ENCODE measurements at regions not wholly inside any gene's neighbourhood (a gene's known extent, or its start where the extent isn't known, plus 50 kb on each side); places are given as distances from the start of the nearest gene placed in this dataset.

DNA sequence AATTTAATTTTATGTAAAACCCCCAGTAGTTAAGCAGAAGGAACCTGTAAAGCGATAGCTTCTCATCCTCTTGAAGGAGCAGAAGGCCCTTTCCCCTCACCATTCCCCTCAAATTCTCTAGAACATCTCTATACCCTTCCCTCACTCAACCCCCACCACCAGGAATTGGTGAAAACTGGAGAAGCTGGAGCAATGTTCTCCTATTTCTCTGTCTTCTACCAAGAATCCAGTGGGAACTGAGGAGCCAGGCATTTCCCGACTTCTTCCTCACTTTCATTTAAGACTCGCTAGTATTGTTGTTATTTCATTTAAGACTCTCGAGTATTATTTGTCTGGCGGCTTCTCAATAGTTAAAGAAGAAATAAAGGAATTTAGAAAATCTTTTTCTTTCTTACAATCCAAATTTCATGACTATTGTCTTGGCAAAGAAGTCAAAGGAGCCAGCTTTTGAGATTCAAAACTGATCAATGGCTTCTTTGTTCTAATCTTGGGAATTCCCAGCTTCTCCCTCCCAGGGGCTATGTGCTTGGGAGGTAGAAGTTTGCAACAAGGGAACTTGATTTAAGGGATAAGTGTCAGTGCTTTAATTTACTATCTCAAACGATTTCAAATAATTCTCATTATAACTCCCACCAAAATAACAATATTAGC, 253.3 kb upstream of the ADGRL2 start:
- no peaks in the 10 kb centered on the region for H3K36me3 ChIP-seq (ENCODE audit: control insufficient read depth, insufficient read depth, low read length)
- no peak overlapping the region for H3K4me3 ChIP-seq (ENCODE audit: low read depth, low read length)
- no peak overlapping the region for H3K4me3 Mint-ChIP-seq
- H3K27me3 ChIP-seq (ENCODE audit: control insufficient read depth, insufficient read depth, low read length) = no peaks in the 10 kb centered on the region
- no peak for ATAC-seq (ENCODE audit: low read depth in 2 of 2)
- no peak overlapping the region for H3K27ac ChIP-seq (ENCODE audit: insufficient read depth, low read length, poor library complexity, severe bottlenecking)
- H3K4me1 Mint-ChIP-seq = no peaks in the 10 kb centered on the region
- no peaks in the 10 kb centered on the region for H3K4me1 ChIP-seq (ENCODE audit: control insufficient read depth, insufficient read depth, low read length, poor library complexity, severe bottlenecking)
- H3K27ac Mint-ChIP-seq = peak overlapping the region in 1 of 3 donors; percentile 40
- no peaks in the 10 kb centered on the region for H3K9me3 ChIP-seq (ENCODE audit: control insufficient read depth in 2 of 2, low read length in 2 of 2)
- H3K36me3 Mint-ChIP-seq = no peaks in the 10 kb centered on the region
- H3K27me3 Mint-ChIP-seq = no peaks in the 10 kb centered on the region
- peaks cover 0 to 23% (median 1%) of the 10 kb centered on the region in 7 donors for H3K9me3 Mint-ChIP-seq
- no peak for DNase-seq

DNA sequence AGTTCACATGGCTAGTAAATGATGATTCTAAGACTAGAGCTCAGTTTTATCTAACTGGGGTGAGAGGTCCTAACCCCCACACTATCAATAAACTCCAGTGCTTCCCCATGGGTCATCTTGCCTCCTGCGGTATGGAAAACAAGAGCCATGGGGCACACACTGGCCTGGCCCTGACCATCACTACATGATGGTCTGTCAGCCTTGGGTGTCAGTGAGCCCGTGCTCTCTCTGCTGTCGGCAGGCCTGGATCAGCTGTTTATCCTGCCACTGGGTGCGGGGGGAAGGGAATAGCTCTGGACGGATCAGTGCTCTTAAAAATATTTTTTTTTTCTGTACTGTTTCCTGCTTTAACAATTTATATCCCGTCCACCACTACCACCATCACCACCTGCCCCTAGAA, 255.0 kb upstream of the ADGRL2 start:
- no peaks in the 10 kb centered on the region for H3K27me3 Mint-ChIP-seq
- H3K4me3 Mint-ChIP-seq = no peak overlapping the region
- ATAC-seq (ENCODE audit: low read depth in 2 of 2) = no peak
- no peaks in the 10 kb centered on the region for H3K36me3 ChIP-seq (ENCODE audit: control insufficient read depth, insufficient read depth, low read length)
- no peaks in the 10 kb centered on the region for H3K36me3 Mint-ChIP-seq
- no peaks in the 10 kb centered on the region for H3K4me1 Mint-ChIP-seq
- H3K27ac ChIP-seq (ENCODE audit: insufficient read depth, low read length, poor library complexity, severe bottlenecking) = no peak overlapping the region
- peaks cover 0 to 16% (median under 1%) of the 10 kb centered on the region in 7 donors for H3K9me3 Mint-ChIP-seq
- H3K4me1 ChIP-seq (ENCODE audit: control insufficient read depth, insufficient read depth, low read length, poor library complexity, severe bottlenecking) = no peaks in the 10 kb centered on the region
- H3K27me3 ChIP-seq (ENCODE audit: control insufficient read depth, insufficient read depth, low read length) = no peaks in the 10 kb centered on the region
- H3K9me3 ChIP-seq (ENCODE audit: control insufficient read depth in 2 of 2, low read length in 2 of 2) = no peaks in the 10 kb centered on the region
- DNase-seq = no peak
- H3K27ac Mint-ChIP-seq = no peak overlapping the region
- H3K4me3 ChIP-seq (ENCODE audit: low read depth, low read length) = no peak overlapping the region

DNA sequence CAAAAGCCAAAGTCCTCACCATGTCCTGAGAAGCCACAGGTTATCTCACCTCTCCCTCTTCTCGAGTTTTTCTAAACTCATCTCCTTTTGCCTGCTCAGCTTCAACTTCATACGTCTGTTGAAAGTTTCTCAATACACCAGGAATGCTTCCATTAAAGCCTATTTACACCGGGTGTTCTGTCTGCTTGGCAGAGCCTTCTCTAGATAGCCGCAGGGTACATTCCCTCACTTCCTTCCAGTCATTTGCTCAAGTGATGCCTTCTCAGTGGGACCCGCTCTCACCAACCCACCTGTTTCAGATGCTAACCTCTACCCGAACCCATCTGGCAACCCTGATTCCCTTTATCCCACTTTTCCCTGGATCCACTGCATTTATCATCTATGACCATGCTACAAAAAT, 257.0 kb upstream of the ADGRL2 start:
- H3K27me3 Mint-ChIP-seq = no peaks in the 10 kb centered on the region
- no peak overlapping the region for H3K4me3 ChIP-seq (ENCODE audit: low read depth, low read length)
- no peaks in the 10 kb centered on the region for H3K4me1 Mint-ChIP-seq

DNA sequence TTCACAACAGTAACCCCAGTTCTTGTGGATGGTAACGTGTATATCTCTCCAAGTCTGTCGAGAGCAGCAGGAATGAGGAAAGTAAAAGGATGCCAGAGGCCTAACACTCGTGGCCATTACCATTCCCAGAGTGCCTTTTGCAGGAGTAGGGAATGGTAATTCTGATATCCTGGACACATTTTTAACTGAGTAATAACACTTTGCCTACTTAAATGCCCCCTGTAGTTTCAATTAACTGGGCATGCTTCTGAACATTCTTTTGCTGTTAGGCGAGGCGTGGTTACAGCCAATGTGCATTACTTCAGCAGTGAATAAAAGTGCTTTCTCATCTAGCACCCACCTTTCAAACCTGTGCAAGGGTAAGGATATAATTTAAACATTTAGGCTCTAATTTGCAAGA, 258.5 kb upstream of the ADGRL2 start:
- Histone ChIP-seq H3K27ac (ENCODE audit: insufficient read depth, low read length, poor library complexity, severe bottlenecking) (no peak overlapping the region), H3K36me3 (ENCODE audit: control insufficient read depth, insufficient read depth, low read length) (no peaks in the 10 kb centered on the region), H3K27me3 (ENCODE audit: control insufficient read depth, insufficient read depth, low read length) (no peaks in the 10 kb centered on the region), H3K9me3 (ENCODE audit: control insufficient read depth in 2 of 2, low read length in 2 of 2) (no peaks in the 10 kb centered on the region), H3K4me1 (ENCODE audit: control insufficient read depth, insufficient read depth, low read length, poor library complexity, severe bottlenecking) (no peaks in the 10 kb centered on the region), H3K4me3 (ENCODE audit: low read depth, low read length) (no peak overlapping the region)
- no peak for DNase-seq
- Mint-ChIP-seq H3K36me3 (no peaks in the 10 kb centered on the region), H3K27ac (no peak overlapping the region), H3K9me3 (peaks cover 0 to 14% (median 9%) of the 10 kb centered on the region in 7 donors), H3K27me3 (no peaks in the 10 kb centered on the region), H3K4me1 (no peaks in the 10 kb centered on the region), H3K4me3 (no peak overlapping the region)
- ATAC-seq (ENCODE audit: low read depth in 2 of 2) = no peak

More for the DNA sequence above, 257.0 kb upstream of the ADGRL2 start:
- no peak for ATAC-seq (ENCODE audit: low read depth in 2 of 2)
- Histone ChIP-seq H3K27me3 (ENCODE audit: control insufficient read depth, insufficient read depth, low read length) (no peaks in the 10 kb centered on the region), H3K27ac (ENCODE audit: insufficient read depth, low read length, poor library complexity, severe bottlenecking) (no peak overlapping the region), H3K36me3 (ENCODE audit: control insufficient read depth, insufficient read depth, low read length) (no peaks in the 10 kb centered on the region), H3K4me1 (ENCODE audit: control insufficient read depth, insufficient read depth, low read length, poor library complexity, severe bottlenecking) (no peaks in the 10 kb centered on the region), H3K9me3 (ENCODE audit: control insufficient read depth in 2 of 2, low read length in 2 of 2) (no peaks in the 10 kb centered on the region)
- Mint-ChIP-seq H3K4me3 (no peak overlapping the region), H3K9me3 (peaks cover 0 to 10% (median 7%) of the 10 kb centered on the region in 7 donors), H3K27ac (no peak overlapping the region), H3K36me3 (no peaks in the 10 kb centered on the region)
- DNase-seq = no peak

DNA sequence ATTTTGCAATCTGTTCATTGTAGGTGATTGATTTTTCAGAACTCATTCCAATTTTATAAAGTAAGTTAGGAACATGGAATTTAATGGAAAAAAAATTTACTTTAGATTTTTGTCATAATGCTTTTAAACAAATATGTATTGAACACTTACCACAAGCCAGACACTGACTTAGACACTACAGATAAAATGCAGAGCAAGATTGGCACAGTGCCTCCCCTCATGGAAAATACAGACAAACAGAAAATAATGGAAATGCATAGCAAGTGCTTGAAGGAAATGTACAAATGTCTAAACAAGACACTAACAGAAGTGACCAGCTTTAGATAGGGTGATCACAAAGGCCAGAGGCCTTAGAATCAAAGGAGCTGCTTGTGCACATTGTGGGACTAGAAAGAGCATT, 260.5 kb upstream of the ADGRL2 start:
- Histone ChIP-seq H3K4me1 (ENCODE audit: control insufficient read depth, insufficient read depth, low read length, poor library complexity, severe bottlenecking) (no peaks in the 10 kb centered on the region), H3K4me3 (ENCODE audit: low read depth, low read length) (no peak overlapping the region), H3K27me3 (ENCODE audit: control insufficient read depth, insufficient read depth, low read length) (no peaks in the 10 kb centered on the region), H3K36me3 (ENCODE audit: control insufficient read depth, insufficient read depth, low read length) (no peaks in the 10 kb centered on the region), H3K9me3 (ENCODE audit: control insufficient read depth in 2 of 2, low read length in 2 of 2) (no peaks in the 10 kb centered on the region), H3K27ac (ENCODE audit: insufficient read depth, low read length, poor library complexity, severe bottlenecking) (no peak overlapping the region)
- ATAC-seq (ENCODE audit: low read depth in 2 of 2) (no peak), DNase-seq (no peak)
- Mint-ChIP-seq H3K4me1 (no peaks in the 10 kb centered on the region), H3K9me3 (peaks cover 0 to 14% (median 7%) of the 10 kb centered on the region in 7 donors), H3K27me3 (no peaks in the 10 kb centered on the region), H3K36me3 (no peaks in the 10 kb centered on the region), H3K4me3 (no peak overlapping the region), H3K27ac (no peak overlapping the region)

DNA sequence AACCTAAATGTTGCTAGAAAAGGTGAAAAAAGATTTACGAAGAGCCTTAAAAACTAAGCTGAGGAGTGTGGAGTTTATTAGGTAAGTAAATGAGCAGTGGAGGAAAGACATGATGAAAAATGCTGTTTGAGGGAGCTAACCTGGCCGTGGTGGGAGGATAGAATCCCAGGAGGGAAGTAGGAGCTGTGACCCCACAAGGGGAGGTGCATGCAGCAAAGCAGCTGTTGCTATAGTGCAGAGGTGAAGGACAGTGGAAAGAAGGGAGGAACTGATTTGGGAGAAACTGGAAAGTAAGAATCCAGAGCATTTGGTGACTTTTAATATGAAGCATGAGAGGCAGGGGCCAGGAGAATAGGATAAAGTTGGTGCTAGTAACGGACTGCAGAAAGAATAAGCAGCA, 271.7 kb upstream of the ADGRL2 start:
- ATAC-seq (ENCODE audit: low read depth in 2 of 2) = no peak
- no peaks in the 10 kb centered on the region for H3K4me1 ChIP-seq (ENCODE audit: control insufficient read depth, insufficient read depth, low read length, poor library complexity, severe bottlenecking)

DNA sequence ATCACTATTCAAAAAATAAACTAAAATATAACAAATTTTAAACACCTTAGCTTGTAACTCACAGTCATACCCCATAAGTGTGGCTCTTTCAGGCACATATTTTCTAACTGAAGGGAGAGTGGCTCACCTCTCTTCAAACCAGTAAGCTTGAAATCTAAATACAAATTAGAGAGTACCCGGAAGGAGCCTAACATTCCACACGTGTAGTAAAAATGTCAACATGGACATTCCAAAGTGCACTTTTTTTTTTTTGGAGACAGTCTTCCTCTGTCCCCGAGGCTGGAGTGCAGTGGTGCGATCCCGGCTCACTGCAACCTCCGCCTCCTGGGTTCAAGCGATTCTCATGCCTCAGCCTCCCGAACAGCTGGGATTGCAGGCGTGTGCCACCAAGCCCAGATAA, 275.6 kb upstream of the ADGRL2 start:
- Histone ChIP-seq H3K36me3 (ENCODE audit: control insufficient read depth, insufficient read depth, low read length) (no peaks in the 10 kb centered on the region), H3K4me3 (ENCODE audit: low read depth, low read length) (no peak overlapping the region), H3K4me1 (ENCODE audit: control insufficient read depth, insufficient read depth, low read length, poor library complexity, severe bottlenecking) (no peaks in the 10 kb centered on the region), H3K27ac (ENCODE audit: insufficient read depth, low read length, poor library complexity, severe bottlenecking) (no peak overlapping the region), H3K9me3 (ENCODE audit: control insufficient read depth in 2 of 2, low read length in 2 of 2) (no peaks in the 10 kb centered on the region), H3K27me3 (ENCODE audit: control insufficient read depth, insufficient read depth, low read length) (no peaks in the 10 kb centered on the region)
- H3K4me3 Mint-ChIP-seq = no peak overlapping the region
- H3K4me1 Mint-ChIP-seq = no peaks in the 10 kb centered on the region
- DNase-seq = no peak
- H3K36me3 Mint-ChIP-seq = no peaks in the 10 kb centered on the region
- no peaks in the 10 kb centered on the region for H3K27me3 Mint-ChIP-seq
- peaks cover 0 to 8% (median 0%) of the 10 kb centered on the region in 7 donors for H3K9me3 Mint-ChIP-seq
- ATAC-seq (ENCODE audit: low read depth in 2 of 2) = no peak
- H3K27ac Mint-ChIP-seq = no peak overlapping the region

More for the DNA sequence above, 271.7 kb upstream of the ADGRL2 start:
- no peak overlapping the region for H3K27ac Mint-ChIP-seq
- no peaks in the 10 kb centered on the region for H3K36me3 ChIP-seq (ENCODE audit: control insufficient read depth, insufficient read depth, low read length)
- H3K4me3 Mint-ChIP-seq = no peak overlapping the region
- no peaks in the 10 kb centered on the region for H3K9me3 ChIP-seq (ENCODE audit: control insufficient read depth in 2 of 2, low read length in 2 of 2)
- no peaks in the 10 kb centered on the region for H3K4me1 Mint-ChIP-seq
- no peak for DNase-seq
- no peaks in the 10 kb centered on the region for H3K36me3 Mint-ChIP-seq
- H3K9me3 Mint-ChIP-seq = peaks cover 0 to 14% (median 2%) of the 10 kb centered on the region in 7 donors
- H3K27me3 ChIP-seq (ENCODE audit: control insufficient read depth, insufficient read depth, low read length) = no peaks in the 10 kb centered on the region
- H3K27me3 Mint-ChIP-seq = no peaks in the 10 kb centered on the region
- H3K4me3 ChIP-seq (ENCODE audit: low read depth, low read length) = no peak overlapping the region
- H3K27ac ChIP-seq (ENCODE audit: insufficient read depth, low read length, poor library complexity, severe bottlenecking) = no peak overlapping the region

DNA sequence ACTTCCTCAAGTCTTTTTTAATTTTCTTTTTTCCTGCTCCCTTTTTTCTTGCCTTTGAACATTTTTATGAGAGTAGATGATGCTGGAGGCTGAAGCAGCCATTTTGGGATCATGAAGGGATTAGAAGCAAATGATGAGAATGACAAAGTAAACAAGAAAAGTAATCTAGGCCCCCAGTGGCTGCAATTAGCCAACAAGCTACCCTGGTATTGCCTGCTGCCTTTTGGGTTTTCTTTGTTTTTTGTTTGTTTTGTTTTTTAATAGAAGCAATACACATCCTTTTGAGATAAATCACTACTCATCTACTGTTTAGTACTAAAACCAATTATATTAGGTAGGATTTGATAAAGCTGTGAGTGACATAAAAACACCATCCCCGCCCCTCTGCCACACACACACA, 280.7 kb upstream of the ADGRL2 start:
- Histone ChIP-seq H3K4me3 (ENCODE audit: low read depth, low read length) (no peak overlapping the region), H3K4me1 (ENCODE audit: control insufficient read depth, insufficient read depth, low read length, poor library complexity, severe bottlenecking) (no peaks in the 10 kb centered on the region), H3K27ac (ENCODE audit: insufficient read depth, low read length, poor library complexity, severe bottlenecking) (no peak overlapping the region), H3K27me3 (ENCODE audit: control insufficient read depth, insufficient read depth, low read length) (no peaks in the 10 kb centered on the region), H3K36me3 (ENCODE audit: control insufficient read depth, insufficient read depth, low read length) (no peaks in the 10 kb centered on the region), H3K9me3 (ENCODE audit: control insufficient read depth in 2 of 2, low read length in 2 of 2) (no peaks in the 10 kb centered on the region)
- Mint-ChIP-seq H3K27ac (no peak overlapping the region), H3K27me3 (no peaks in the 10 kb centered on the region), H3K4me1 (no peaks in the 10 kb centered on the region), H3K9me3 (peaks cover 0 to 4% (median 0%) of the 10 kb centered on the region in 7 donors), H3K4me3 (no peak overlapping the region), H3K36me3 (no peaks in the 10 kb centered on the region)
- DNase-seq = no peak
- no peak for ATAC-seq (ENCODE audit: low read depth in 2 of 2)
